ENCODE measurements at regions not wholly inside any gene's neighbourhood (a gene's known extent, or its start where the extent isn't known, plus 50 kb on each side); places are given as distances from the start of the nearest gene placed in this dataset.

GRCh38 chr3:59440285-59441028 lies 390.6 kb upstream of the CFAP20DC start:
- Mint-ChIP-seq H3K27me3 (ENCODE audit: low read depth) (no peaks in the 10 kb centered on the region), H3K36me3 (ENCODE audit: low read depth) (no peaks in the 10 kb centered on the region), H3K4me3 (ENCODE audit: unreplicated experiment) (no peak overlapping the region), H3K9me3 (ENCODE audit: low read depth) (no peaks in the 10 kb centered on the region), H3K4me1 (ENCODE audit: low read depth) (peaks cover 5% of the 10 kb centered on the region), H3K27ac (ENCODE audit: unreplicated experiment) (no peak overlapping the region)
- no peak for TF ChIP-seq CTCF (IDR thresholded peaks at IDR 0.05)
- DNase-seq (ENCODE audit: low spot score): no peak

GRCh38 chr3:59438492-59438891 lies 388.7 kb upstream of the CFAP20DC start:
- Mint-ChIP-seq H3K36me3 (ENCODE audit: low read depth) (no peaks in the 10 kb centered on the region), H3K9me3 (ENCODE audit: low read depth) (peaks cover 2% of the 10 kb centered on the region), H3K4me1 (ENCODE audit: low read depth) (peaks cover 12% of the 10 kb centered on the region), H3K27me3 (ENCODE audit: low read depth) (no peaks in the 10 kb centered on the region), H3K27ac (ENCODE audit: unreplicated experiment) (no peak overlapping the region), H3K4me3 (ENCODE audit: unreplicated experiment) (no peak overlapping the region)
- DNase-seq (ENCODE audit: low spot score): no peak
- no peak for TF ChIP-seq CTCF (IDR thresholded peaks at IDR 0.05)

- no peak overlapping the region for H3K4me3 Mint-ChIP-seq (ENCODE audit: unreplicated experiment)
- H3K36me3 Mint-ChIP-seq (ENCODE audit: low read depth): no peaks in the 10 kb centered on the region
- TF ChIP-seq CTCF (IDR thresholded peaks at IDR 0.05): no peak
- H3K4me1 Mint-ChIP-seq (ENCODE audit: low read depth): peaks cover 22% of the 10 kb centered on the region
- no peak for DNase-seq (ENCODE audit: low spot score)
- no peaks in the 10 kb centered on the region for H3K27me3 Mint-ChIP-seq (ENCODE audit: low read depth)
- no peak overlapping the region for H3K27ac Mint-ChIP-seq (ENCODE audit: unreplicated experiment)
- peaks cover 5% of the 10 kb centered on the region for H3K9me3 Mint-ChIP-seq (ENCODE audit: low read depth)
Measured at GRCh38 chr3:59436164-59436958, 386.5 kb upstream of the CFAP20DC start.

GRCh38 chr3:59433546-59433945 lies 383.7 kb upstream of the CFAP20DC start:
- Mint-ChIP-seq H3K36me3 (ENCODE audit: low read depth) (no peaks in the 10 kb centered on the region), H3K4me3 (ENCODE audit: unreplicated experiment) (no peak overlapping the region), H3K9me3 (ENCODE audit: low read depth) (peaks cover 5% of the 10 kb centered on the region), H3K27ac (ENCODE audit: unreplicated experiment) (peak overlapping the region; percentile 14), H3K27me3 (ENCODE audit: low read depth) (no peaks in the 10 kb centered on the region), H3K4me1 (ENCODE audit: low read depth) (peaks cover 26% of the 10 kb centered on the region)
- no peak for DNase-seq (ENCODE audit: low spot score)
- TF ChIP-seq CTCF (IDR thresholded peaks at IDR 0.05): no peak

GRCh38 chr3:59432665-59433064 lies 382.8 kb upstream of the CFAP20DC start:
- Mint-ChIP-seq H3K4me1 (ENCODE audit: low read depth) (peaks cover 32% of the 10 kb centered on the region), H3K36me3 (ENCODE audit: low read depth) (no peaks in the 10 kb centered on the region), H3K27ac (ENCODE audit: unreplicated experiment) (peak overlapping the region; percentile 45), H3K27me3 (ENCODE audit: low read depth) (no peaks in the 10 kb centered on the region), H3K9me3 (ENCODE audit: low read depth) (peaks cover 5% of the 10 kb centered on the region), H3K4me3 (ENCODE audit: unreplicated experiment) (no peak overlapping the region)
- DNase-seq (ENCODE audit: low spot score): no peak
- TF ChIP-seq CTCF (IDR thresholded peaks at IDR 0.05): no peak
